Kidney (tissue), 13 donors: ENCODE measurements at regions not wholly inside any gene's neighbourhood (a gene's known extent, or its start where the extent isn't known, plus 50 kb on each side); places are given as distances from the start of the nearest gene placed in this dataset.

Source experiments
- DNase-seq, 5 donors: peaks; one replicate each; pipeline ENCODE4 v3.0.0-alpha.2; 2013 to 2020
- FAIRE-seq: peaks from 2 replicates; lab custom pipeline; 2012; peaks lifted over from hg19 to GRCh38; lab: Jason Lieb, UNC
- H3K27ac ChIP-seq, 2 donors: one replicate each; pipeline ENCODE4 v1.7.0; 2013; ENCODE audit warnings: low read depth in 2 of 2, low read length in 2 of 2, inconsistent platforms in 1 of 2
- H3K27me3 ChIP-seq: one replicate; pipeline ENCODE4 v1.7.1; 2013; ENCODE audit warnings: low read length, inconsistent platforms; ENCODE audit not compliant: control insufficient read depth, insufficient read depth
- H3K36me3 ChIP-seq, 3 donors: one replicate each; pipeline versions ENCODE4 v1.7.0 to v1.7.1; 2013; ENCODE audit warnings: low read length in 3 of 3, control low read depth in 1 of 3, inconsistent platforms in 1 of 3; ENCODE audit not compliant: insufficient read depth in 3 of 3, control insufficient read depth in 2 of 3
- H3K4me1 ChIP-seq, 3 donors: one replicate each; pipeline versions ENCODE4 v1.7.0 to v1.7.1; 2013; ENCODE audit warnings: low read length in 3 of 3, inconsistent platforms in 1 of 3, low read depth in 1 of 3; ENCODE audit not compliant: control insufficient read depth in 2 of 3, insufficient read depth in 2 of 3
- H3K4me3 ChIP-seq, 3 donors: one replicate each; pipeline versions ENCODE4 v1.7.0 to v1.8.1; 2013; ENCODE audit warnings: low read length in 3 of 3, control low read depth in 1 of 3, inconsistent platforms in 1 of 3
- H3K9ac ChIP-seq, 3 donors: one replicate each; pipeline versions ENCODE4 v1.7.0 to v1.7.1; 2013; ENCODE audit warnings: low read length in 3 of 3, control low read depth in 1 of 3, inconsistent platforms in 1 of 3
- H3K9me3 ChIP-seq, 3 donors: one replicate each; pipeline versions ENCODE4 v1.7.0 to v1.7.1; 2013; ENCODE audit warnings: low read length in 3 of 3, control low read depth in 1 of 3, inconsistent platforms in 1 of 3; ENCODE audit not compliant: control insufficient read depth in 2 of 3, insufficient read depth in 1 of 3
- CTCF ChIP-seq: IDR thresholded peaks from 3 replicates; pipeline ENCODE4 v1.5.1; 2012; ENCODE audit warnings: mild to moderate bottlenecking, moderate library complexity, borderline replicate concordance; ENCODE audit not compliant: insufficient read depth; ENCODE audit errors: extremely low read depth
- intact Hi-C: fragments of 100-400 bp; cut with DNase I; formaldehyde crosslinking; loops from one replicate; pipeline ENCODE4 v1.11.1; 2022
- donor health status: control.
- donor health status: control.
- donor health status: control.
- donor health status: control.
- donor health status: control.
- donor health status: DM: yes; HTN: yes; CAD: no.
- donor health status: Normal renal cell carcinoma (clear cell type).

- Histone ChIP-seq H3K9me3 (peaks cover 0 to 11% (median 0%) of the 10 kb centered on the region in 3 donors), H3K36me3 (no peaks in the 10 kb centered on the region), H3K4me1 (no peaks in the 10 kb centered on the region), H3K9ac (no peak overlapping the region), H3K27me3 (no peaks in the 10 kb centered on the region), H3K27ac (no peak overlapping the region), H3K4me3 (no peak overlapping the region)
- FAIRE-seq (no peak), DNase-seq (no peak)
- intact Hi-C loops = no loop called here
- no peak for TF ChIP-seq CTCF
Observed at GRCh38 chr18:11266781-11267480, 117.6 kb upstream of the PIEZO2 start.

GRCh38 chr18:11261486-11261885, 112.1 kb upstream of the PIEZO2 start:
- no peak for TF ChIP-seq CTCF
- H3K4me1 ChIP-seq = no peaks in the 10 kb centered on the region
- H3K9me3 ChIP-seq = peaks cover 0 to 11% (median 0%) of the 10 kb centered on the region in 3 donors
- H3K4me3 ChIP-seq = no peak overlapping the region
- intact Hi-C loops = no loop called here
- no peaks in the 10 kb centered on the region for H3K27me3 ChIP-seq
- DNase-seq (no peak), FAIRE-seq (no peak)
- H3K36me3 ChIP-seq = no peaks in the 10 kb centered on the region
- H3K27ac ChIP-seq = no peak overlapping the region
- H3K9ac ChIP-seq = no peak overlapping the region

- no peak for TF ChIP-seq CTCF
- no peak for DNase-seq
- H3K36me3 ChIP-seq = no peaks in the 10 kb centered on the region
Observed at GRCh38 chr18:11260961-11261461, 111.6 kb upstream of the PIEZO2 start.

More at GRCh38 chr18:11260961-11261461, 111.6 kb upstream of the PIEZO2 start:
- no peak for FAIRE-seq
- Histone ChIP-seq H3K4me1 (no peaks in the 10 kb centered on the region), H3K4me3 (no peak overlapping the region), H3K27me3 (no peaks in the 10 kb centered on the region), H3K9me3 (peaks cover 0 to 11% (median 0%) of the 10 kb centered on the region in 3 donors), H3K9ac (no peak overlapping the region), H3K27ac (no peak overlapping the region)
- intact Hi-C loops = no loop called here
